ENCODE measurements at regions not wholly inside any gene's neighbourhood (a gene's known extent, or its start where the extent isn't known, plus 50 kb on each side); places are given as distances from the start of the nearest gene placed in this dataset.

- Histone ChIP-seq H3K4me1 (ENCODE audit: control insufficient read depth, insufficient read depth, low read length) (peaks cover 2% of the 10 kb centered on the region), H3K4me3 (ENCODE audit: low read depth, low read length) (no peak overlapping the region), H3K36me3 (ENCODE audit: control insufficient read depth, insufficient read depth, low read length) (no peaks in the 10 kb centered on the region), H3K9me3 (ENCODE audit: control insufficient read depth, insufficient read depth, low read length) (no peaks in the 10 kb centered on the region), H3K27me3 (ENCODE audit: control insufficient read depth, insufficient read depth, low read length) (no peaks in the 10 kb centered on the region), H3K9ac (ENCODE audit: low read depth, low read length) (no peak overlapping the region)
Observed at GRCh38 chr3:72571638-72572114, 276.6 kb downstream of the SHQ1 start.

- no peaks in the 10 kb centered on the region for H3K9me3 ChIP-seq (ENCODE audit: control insufficient read depth, insufficient read depth, low read length)
- H3K36me3 ChIP-seq (ENCODE audit: control insufficient read depth, insufficient read depth, low read length), result no peaks in the 10 kb centered on the region
- H3K27me3 ChIP-seq (ENCODE audit: control insufficient read depth, insufficient read depth, low read length), result no peaks in the 10 kb centered on the region
- H3K4me1 ChIP-seq (ENCODE audit: control insufficient read depth, insufficient read depth, low read length), result peaks cover 2% of the 10 kb centered on the region
- no peak overlapping the region for H3K9ac ChIP-seq (ENCODE audit: low read depth, low read length)
- no peak overlapping the region for H3K4me3 ChIP-seq (ENCODE audit: low read depth, low read length)
Observed at GRCh38 chr3:72571052-72571451, 277.2 kb downstream of the SHQ1 start.

DNA sequence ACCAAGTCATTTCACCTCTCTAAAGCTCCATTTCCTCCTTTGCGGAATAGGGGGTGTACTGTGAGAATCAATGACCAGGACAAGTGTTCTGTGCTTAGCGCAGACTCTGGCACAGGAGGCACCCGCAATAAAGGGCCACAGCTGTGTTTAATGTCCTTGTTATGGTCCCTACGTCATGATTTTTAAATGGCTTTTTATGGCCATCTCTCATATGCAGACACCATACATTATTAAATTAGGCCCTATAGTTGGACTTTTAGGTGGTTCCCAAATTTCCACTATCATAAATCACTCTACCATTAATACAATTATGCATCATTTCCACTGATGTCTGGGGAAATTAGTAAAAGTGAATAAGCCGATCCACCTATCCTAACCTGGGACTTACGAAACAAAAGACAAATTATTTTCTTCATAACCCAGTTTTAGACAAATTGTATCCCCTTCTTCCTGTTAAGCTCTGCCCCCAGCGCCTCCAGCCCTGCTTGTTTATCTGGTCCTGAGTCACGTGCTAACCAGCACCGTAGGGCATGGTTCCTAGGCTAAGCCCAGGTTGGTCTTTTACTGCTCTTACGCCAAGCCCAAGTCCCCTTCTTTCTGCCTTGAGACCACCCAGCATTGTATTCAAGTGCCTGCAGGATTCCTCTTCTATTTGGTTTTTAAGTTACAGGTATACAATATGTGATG, 278.3 kb downstream of the SHQ1 start:
- no peaks in the 10 kb centered on the region for H3K27me3 ChIP-seq (ENCODE audit: control insufficient read depth, insufficient read depth, low read length)
- H3K9ac ChIP-seq (ENCODE audit: low read depth, low read length), result no peak overlapping the region
- peaks cover 5% of the 10 kb centered on the region for H3K4me1 ChIP-seq (ENCODE audit: control insufficient read depth, insufficient read depth, low read length)
- no peaks in the 10 kb centered on the region for H3K36me3 ChIP-seq (ENCODE audit: control insufficient read depth, insufficient read depth, low read length)
- H3K4me3 ChIP-seq (ENCODE audit: low read depth, low read length), result no peak overlapping the region
- no peaks in the 10 kb centered on the region for H3K9me3 ChIP-seq (ENCODE audit: control insufficient read depth, insufficient read depth, low read length)

DNA sequence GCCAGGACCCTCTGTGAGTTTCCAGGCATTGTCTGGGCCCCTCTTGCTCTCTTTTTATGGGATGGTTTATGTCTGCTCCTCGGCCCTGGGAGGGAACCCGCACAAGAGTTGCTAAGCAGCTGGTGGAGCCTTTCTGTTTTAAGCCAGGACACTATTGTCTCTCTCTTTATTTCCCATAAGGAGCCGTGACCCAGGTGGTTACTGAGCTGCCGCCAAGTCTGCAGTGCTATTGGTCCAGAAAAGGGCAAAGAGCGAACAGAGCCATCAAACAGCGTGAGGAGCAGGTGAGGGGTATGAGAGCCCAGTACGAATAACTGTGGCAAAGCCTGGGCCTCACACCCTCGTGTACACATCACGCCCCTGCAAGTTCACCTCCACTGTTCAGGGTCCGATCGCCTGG, 280.2 kb downstream of the SHQ1 start:
- Histone ChIP-seq H3K4me3 (ENCODE audit: low read depth, low read length) (no peak overlapping the region), H3K4me1 (ENCODE audit: control insufficient read depth, insufficient read depth, low read length) (peaks cover 5% of the 10 kb centered on the region), H3K9me3 (ENCODE audit: control insufficient read depth, insufficient read depth, low read length) (no peaks in the 10 kb centered on the region)

DNA sequence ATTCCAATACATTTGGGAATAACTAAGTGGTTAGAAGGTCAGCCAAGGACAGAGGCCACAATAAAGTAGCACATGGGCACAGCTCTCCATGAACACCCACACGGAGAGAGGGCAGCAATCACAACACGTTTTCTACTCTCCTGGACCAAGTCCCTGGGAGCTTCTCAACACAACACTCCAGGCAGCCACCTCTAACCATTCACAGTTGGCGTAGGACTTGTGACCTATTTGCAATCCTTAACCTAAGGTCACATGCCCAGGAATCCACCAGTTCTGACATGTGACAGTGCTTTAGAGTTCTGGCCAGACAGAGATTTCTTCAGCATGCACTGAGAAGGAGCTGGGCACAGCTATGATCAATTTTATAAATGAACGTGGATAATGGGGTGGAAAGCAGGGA, 280.8 kb downstream of the SHQ1 start:
- H3K4me1 ChIP-seq (ENCODE audit: control insufficient read depth, insufficient read depth, low read length), result peaks cover 5% of the 10 kb centered on the region
- no peak overlapping the region for H3K9ac ChIP-seq (ENCODE audit: low read depth, low read length)
- no peaks in the 10 kb centered on the region for H3K36me3 ChIP-seq (ENCODE audit: control insufficient read depth, insufficient read depth, low read length)
- H3K4me3 ChIP-seq (ENCODE audit: low read depth, low read length), result no peak overlapping the region
- no peaks in the 10 kb centered on the region for H3K27me3 ChIP-seq (ENCODE audit: control insufficient read depth, insufficient read depth, low read length)
- no peaks in the 10 kb centered on the region for H3K9me3 ChIP-seq (ENCODE audit: control insufficient read depth, insufficient read depth, low read length)

More for the DNA sequence above, 280.2 kb downstream of the SHQ1 start:
- H3K27me3 ChIP-seq (ENCODE audit: control insufficient read depth, insufficient read depth, low read length), result no peaks in the 10 kb centered on the region
- no peaks in the 10 kb centered on the region for H3K36me3 ChIP-seq (ENCODE audit: control insufficient read depth, insufficient read depth, low read length)
- H3K9ac ChIP-seq (ENCODE audit: low read depth, low read length), result no peak overlapping the region

DNA sequence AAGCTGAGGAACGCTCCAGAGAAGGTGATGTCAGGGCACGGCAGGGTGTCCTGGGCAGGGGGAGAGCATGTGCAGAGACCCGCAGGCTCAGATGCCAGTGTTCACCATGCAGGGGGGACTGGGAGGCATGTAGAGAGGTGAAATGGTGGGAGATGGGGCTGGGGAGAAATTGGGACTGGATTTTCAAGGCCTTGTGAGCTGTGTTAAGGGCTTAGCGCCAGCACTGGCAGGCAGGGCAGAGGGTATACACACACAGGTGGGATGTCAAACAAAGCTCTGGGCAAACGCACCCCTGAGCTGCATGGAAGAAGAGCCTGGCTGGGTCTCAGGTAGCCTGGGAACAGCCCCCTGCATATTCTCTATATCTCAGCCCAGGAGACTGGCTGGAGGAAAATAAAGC, 282.7 kb downstream of the SHQ1 start:
- no peaks in the 10 kb centered on the region for H3K36me3 ChIP-seq (ENCODE audit: control insufficient read depth, insufficient read depth, low read length)
- peaks cover 12% of the 10 kb centered on the region for H3K4me1 ChIP-seq (ENCODE audit: control insufficient read depth, insufficient read depth, low read length)
- no peaks in the 10 kb centered on the region for H3K27me3 ChIP-seq (ENCODE audit: control insufficient read depth, insufficient read depth, low read length)
- H3K4me3 ChIP-seq (ENCODE audit: low read depth, low read length), result no peak overlapping the region
- no peak overlapping the region for H3K9ac ChIP-seq (ENCODE audit: low read depth, low read length)
- no peaks in the 10 kb centered on the region for H3K9me3 ChIP-seq (ENCODE audit: control insufficient read depth, insufficient read depth, low read length)

DNA sequence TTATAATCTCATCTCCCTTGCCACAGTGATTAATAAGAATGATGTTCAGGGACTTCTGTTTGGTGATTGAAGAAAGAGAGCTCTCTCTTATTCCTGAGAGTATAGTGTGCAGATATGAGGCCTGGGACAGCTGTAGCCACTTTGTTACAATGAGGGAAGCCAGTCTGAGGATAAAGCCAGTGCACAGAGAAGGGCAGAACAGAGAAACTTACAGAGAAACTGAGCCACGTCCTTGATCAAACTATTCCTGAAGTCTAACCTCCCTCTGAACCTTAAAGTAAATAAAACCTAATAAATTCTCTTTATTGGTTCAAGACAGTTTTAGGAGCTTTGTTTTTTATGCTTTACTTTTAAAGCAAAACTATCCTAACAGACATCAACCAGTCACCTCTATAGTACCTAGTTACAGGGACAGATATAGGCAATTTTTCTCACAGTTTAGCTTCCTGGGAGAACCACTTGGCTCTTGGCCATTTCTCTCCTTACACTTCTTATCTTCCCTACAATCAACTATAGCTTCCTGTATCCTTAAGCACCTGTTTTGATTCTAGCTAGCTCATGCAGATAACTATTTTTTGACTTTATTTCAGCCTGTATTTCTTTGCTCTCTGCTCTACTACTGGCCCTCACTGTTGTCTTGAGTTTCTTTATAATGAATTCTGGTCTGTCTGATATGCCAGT, 284.4 kb downstream of the SHQ1 start:
- H3K4me3 ChIP-seq (ENCODE audit: low read depth, low read length), result no peak overlapping the region
- H3K4me1 ChIP-seq (ENCODE audit: control insufficient read depth, insufficient read depth, low read length), result peaks cover 12% of the 10 kb centered on the region
- no peaks in the 10 kb centered on the region for H3K36me3 ChIP-seq (ENCODE audit: control insufficient read depth, insufficient read depth, low read length)
- H3K9ac ChIP-seq (ENCODE audit: low read depth, low read length), result no peak overlapping the region
- H3K9me3 ChIP-seq (ENCODE audit: control insufficient read depth, insufficient read depth, low read length), result no peaks in the 10 kb centered on the region
- no peaks in the 10 kb centered on the region for H3K27me3 ChIP-seq (ENCODE audit: control insufficient read depth, insufficient read depth, low read length)

GRCh38 chr3:72560846-72561675, 287.2 kb downstream of the SHQ1 start:
- Histone ChIP-seq H3K36me3 (ENCODE audit: control insufficient read depth, insufficient read depth, low read length) (no peaks in the 10 kb centered on the region), H3K9ac (ENCODE audit: low read depth, low read length) (no peak overlapping the region), H3K27me3 (ENCODE audit: control insufficient read depth, insufficient read depth, low read length) (no peaks in the 10 kb centered on the region), H3K4me3 (ENCODE audit: low read depth, low read length) (no peak overlapping the region), H3K9me3 (ENCODE audit: control insufficient read depth, insufficient read depth, low read length) (no peaks in the 10 kb centered on the region), H3K4me1 (ENCODE audit: control insufficient read depth, insufficient read depth, low read length) (peaks cover 12% of the 10 kb centered on the region)

DNA sequence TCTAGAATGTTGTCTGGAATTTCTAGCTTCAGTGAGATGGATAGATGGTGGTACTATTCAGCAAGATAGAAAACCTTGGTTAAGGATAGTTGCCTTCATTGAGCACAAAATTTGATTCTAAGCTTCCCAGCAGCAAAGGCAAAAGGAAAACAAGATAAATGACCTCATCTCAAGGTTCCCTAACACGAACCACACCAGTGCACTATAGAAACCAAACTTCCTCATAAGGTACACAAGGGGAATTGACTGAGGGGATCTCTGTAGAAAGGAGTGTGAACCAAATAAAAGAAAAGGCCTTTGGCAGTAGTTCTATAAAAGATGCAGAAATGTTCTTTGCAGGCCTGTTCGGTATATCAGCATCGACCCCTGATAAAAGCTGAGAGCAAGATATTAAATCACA, 288.9 kb downstream of the SHQ1 start:
- H3K9ac ChIP-seq (ENCODE audit: low read depth, low read length), result no peak overlapping the region
- H3K27me3 ChIP-seq (ENCODE audit: control insufficient read depth, insufficient read depth, low read length), result no peaks in the 10 kb centered on the region
- no peak overlapping the region for H3K4me3 ChIP-seq (ENCODE audit: low read depth, low read length)
- no peaks in the 10 kb centered on the region for H3K36me3 ChIP-seq (ENCODE audit: control insufficient read depth, insufficient read depth, low read length)
- peaks cover 10% of the 10 kb centered on the region for H3K4me1 ChIP-seq (ENCODE audit: control insufficient read depth, insufficient read depth, low read length)
- no peaks in the 10 kb centered on the region for H3K9me3 ChIP-seq (ENCODE audit: control insufficient read depth, insufficient read depth, low read length)

DNA sequence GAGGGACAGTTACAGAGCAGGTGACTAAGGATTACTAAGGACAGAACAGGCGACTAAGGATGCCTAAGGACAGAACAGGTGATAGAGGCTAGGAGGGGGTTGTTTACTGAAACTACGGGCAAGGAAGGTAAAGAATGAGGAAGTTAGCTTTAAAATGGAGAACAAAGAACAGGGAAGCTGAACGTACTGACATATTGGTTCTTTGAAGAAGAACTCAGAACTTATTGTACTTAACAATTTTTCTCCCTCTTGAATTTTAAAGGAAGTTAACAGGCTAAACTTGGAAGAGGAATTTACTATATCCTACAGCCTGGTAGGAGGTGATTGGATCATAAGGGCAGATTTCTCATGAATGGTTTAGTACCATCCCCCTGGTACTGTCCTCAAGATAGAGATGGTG, 290.2 kb downstream of the SHQ1 start:
- H3K9me3 ChIP-seq (ENCODE audit: control insufficient read depth, insufficient read depth, low read length), result no peaks in the 10 kb centered on the region
- no peak overlapping the region for H3K4me3 ChIP-seq (ENCODE audit: low read depth, low read length)
- H3K4me1 ChIP-seq (ENCODE audit: control insufficient read depth, insufficient read depth, low read length), result peaks cover 10% of the 10 kb centered on the region
- H3K36me3 ChIP-seq (ENCODE audit: control insufficient read depth, insufficient read depth, low read length), result no peaks in the 10 kb centered on the region
- no peak overlapping the region for H3K9ac ChIP-seq (ENCODE audit: low read depth, low read length)
- H3K27me3 ChIP-seq (ENCODE audit: control insufficient read depth, insufficient read depth, low read length), result no peaks in the 10 kb centered on the region

- Histone ChIP-seq H3K9ac (ENCODE audit: low read depth, low read length) (no peak overlapping the region), H3K9me3 (ENCODE audit: control insufficient read depth, insufficient read depth, low read length) (no peaks in the 10 kb centered on the region), H3K36me3 (ENCODE audit: control insufficient read depth, insufficient read depth, low read length) (no peaks in the 10 kb centered on the region)
Observed at GRCh38 chr3:72555714-72556113, 292.5 kb downstream of the SHQ1 start.

More at GRCh38 chr3:72555714-72556113, 292.5 kb downstream of the SHQ1 start:
- Histone ChIP-seq H3K4me1 (ENCODE audit: control insufficient read depth, insufficient read depth, low read length) (peaks cover 1% of the 10 kb centered on the region), H3K27me3 (ENCODE audit: control insufficient read depth, insufficient read depth, low read length) (no peaks in the 10 kb centered on the region), H3K4me3 (ENCODE audit: low read depth, low read length) (no peak overlapping the region)
